ENCODE measurements at regions not wholly inside any gene's neighbourhood (a gene's known extent, or its start where the extent isn't known, plus 50 kb on each side); places are given as distances from the start of the nearest gene placed in this dataset.

DNA sequence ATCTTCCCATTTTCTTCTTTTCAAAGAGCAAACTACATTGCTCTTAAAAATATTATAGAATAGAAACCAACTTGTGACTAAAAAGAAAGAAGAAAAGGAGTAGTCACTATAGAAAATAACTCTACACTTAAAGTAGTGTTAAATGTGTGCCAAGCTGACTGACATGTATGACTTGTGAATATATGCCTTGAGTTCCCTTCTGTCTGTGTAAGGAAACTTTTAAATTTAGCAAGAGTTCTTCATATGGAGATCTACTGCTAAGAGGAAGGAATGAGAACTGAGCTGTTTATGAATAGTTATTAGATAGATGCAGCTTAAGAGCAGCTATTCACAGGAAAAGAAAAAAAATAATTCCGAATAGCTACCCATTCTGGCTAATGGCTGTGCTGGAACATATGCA, 1221.7 kb upstream of the ZEB2 start:
- Histone ChIP-seq H3K4me1 (no peaks in the 10 kb centered on the region), H3K9me3 (no peaks in the 10 kb centered on the region), H3K4me3 (no peak overlapping the region), H3K36me3 (ENCODE audit: insufficient read depth in 1 of 2, low read depth in 1 of 2) (no peaks in the 10 kb centered on the region), H3K27ac (no peak overlapping the region), H3K27me3 (ENCODE audit: insufficient read depth in 3 of 3, low read length in 2 of 3) (no peaks in the 10 kb centered on the region)
- ATAC-seq (no peak), DNase-seq (no peak)
- WGBS, 3 donors = 85 to 92% (median 88%) methylated on average over 1 of the region's 1 CpG
- TF ChIP-seq, protein P1, sequence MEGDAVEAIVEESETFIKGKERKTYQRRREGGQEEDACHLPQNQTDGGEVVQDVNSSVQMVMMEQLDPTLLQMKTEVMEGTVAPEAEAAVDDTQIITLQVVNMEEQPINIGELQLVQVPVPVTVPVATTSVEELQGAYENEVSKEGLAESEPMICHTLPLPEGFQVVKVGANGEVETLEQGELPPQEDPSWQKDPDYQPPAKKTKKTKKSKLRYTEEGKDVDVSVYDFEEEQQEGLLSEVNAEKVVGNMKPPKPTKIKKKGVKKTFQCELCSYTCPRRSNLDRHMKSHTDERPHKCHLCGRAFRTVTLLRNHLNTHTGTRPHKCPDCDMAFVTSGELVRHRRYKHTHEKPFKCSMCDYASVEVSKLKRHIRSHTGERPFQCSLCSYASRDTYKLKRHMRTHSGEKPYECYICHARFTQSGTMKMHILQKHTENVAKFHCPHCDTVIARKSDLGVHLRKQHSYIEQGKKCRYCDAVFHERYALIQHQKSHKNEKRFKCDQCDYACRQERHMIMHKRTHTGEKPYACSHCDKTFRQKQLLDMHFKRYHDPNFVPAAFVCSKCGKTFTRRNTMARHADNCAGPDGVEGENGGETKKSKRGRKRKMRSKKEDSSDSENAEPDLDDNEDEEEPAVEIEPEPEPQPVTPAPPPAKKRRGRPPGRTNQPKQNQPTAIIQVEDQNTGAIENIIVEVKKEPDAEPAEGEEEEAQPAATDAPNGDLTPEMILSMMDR (IDR thresholded peaks at IDR 0.05) = no peak
- intact Hi-C loops (cut with DNase I) = no loop called here

DNA sequence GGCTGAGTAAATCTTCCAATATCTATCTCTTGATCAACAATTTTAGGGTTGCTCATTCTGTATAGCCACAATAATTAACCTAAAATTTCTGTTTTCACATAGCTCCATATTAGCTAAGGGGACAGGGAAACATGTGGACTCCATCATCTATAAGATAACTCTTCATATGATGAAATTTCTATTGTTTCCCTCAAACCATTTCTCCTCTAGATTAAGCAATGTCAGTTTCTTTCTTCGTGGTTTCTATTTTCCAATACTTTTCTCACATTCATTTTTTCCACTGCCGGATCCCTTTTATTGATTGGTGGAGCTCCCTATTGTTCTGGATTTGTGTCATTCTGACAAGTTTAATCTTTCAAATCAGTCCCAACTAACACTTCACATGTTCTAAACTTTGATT, 1221.3 kb upstream of the ZEB2 start:
- no peaks in the 10 kb centered on the region for H3K36me3 ChIP-seq (ENCODE audit: insufficient read depth in 1 of 2, low read depth in 1 of 2)
- 90 to 94% (median 93%) methylated on average over 2 of the region's 2 CpGs for WGBS, 3 donors
- no peaks in the 10 kb centered on the region for H3K9me3 ChIP-seq
- H3K4me3 ChIP-seq = no peak overlapping the region
- no peak for DNase-seq
- intact Hi-C loops (cut with DNase I) = no loop called here
- H3K27me3 ChIP-seq (ENCODE audit: insufficient read depth in 3 of 3, low read length in 2 of 3) = no peaks in the 10 kb centered on the region
- H3K4me1 ChIP-seq = no peaks in the 10 kb centered on the region
- no peak overlapping the region for H3K27ac ChIP-seq
- no peak for ATAC-seq
- TF ChIP-seq, protein P1 (IDR thresholded peaks at IDR 0.05) = no peak

DNA sequence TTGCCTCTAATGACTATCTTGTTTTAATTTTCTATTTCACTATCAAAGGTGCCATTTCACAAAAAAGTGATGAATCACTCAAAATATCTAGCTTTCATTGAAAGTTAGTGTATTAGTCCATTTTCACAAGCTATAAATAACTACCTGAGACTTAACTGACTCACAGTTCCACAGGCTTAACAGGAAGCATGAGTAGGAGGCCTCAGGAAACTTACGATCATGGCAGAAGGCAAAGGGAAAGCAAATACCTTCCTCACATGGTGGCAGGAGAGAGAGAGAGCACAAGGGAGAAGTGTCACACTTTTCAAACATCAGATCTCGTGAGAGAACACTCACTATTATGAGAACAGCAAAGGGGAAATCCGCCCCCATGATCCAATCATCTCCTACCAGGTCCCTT, 1220.4 kb upstream of the ZEB2 start:
- 77 to 85% (median 82%) methylated on average over 3 of the region's 3 CpGs for WGBS, 3 donors

DNA sequence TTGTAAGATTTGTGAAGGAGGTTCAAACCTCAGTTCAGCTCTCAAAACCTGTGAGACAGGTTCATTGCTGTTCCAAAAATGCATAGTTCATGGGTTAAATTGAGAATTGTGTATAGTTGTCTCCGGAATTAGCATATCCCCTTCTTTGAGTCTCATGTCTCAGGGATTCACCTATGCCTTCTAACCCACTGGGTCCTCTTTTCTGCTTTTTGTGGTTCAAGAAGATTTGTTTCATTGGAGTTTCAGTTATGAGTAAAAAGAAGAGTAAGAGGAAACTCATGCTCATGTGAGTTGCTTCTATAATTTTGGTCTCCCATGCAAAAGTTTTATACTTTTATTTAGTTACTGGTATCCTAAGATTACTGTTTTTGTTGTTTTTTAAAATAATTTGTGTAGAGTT, 1219.8 kb upstream of the ZEB2 start:
- TF ChIP-seq, protein P1 (IDR thresholded peaks at IDR 0.05) = no peak
- no peak overlapping the region for H3K4me3 ChIP-seq
- 84 to 100% (median 96%) methylated on average over 1 of the region's 1 CpG for WGBS, 3 donors
- DNase-seq = no peak
- no peaks in the 10 kb centered on the region for H3K36me3 ChIP-seq (ENCODE audit: insufficient read depth in 1 of 2, low read depth in 1 of 2)
- no peaks in the 10 kb centered on the region for H3K4me1 ChIP-seq
- H3K27ac ChIP-seq = no peak overlapping the region
- H3K9me3 ChIP-seq = no peaks in the 10 kb centered on the region
- no peak for ATAC-seq
- no peaks in the 10 kb centered on the region for H3K27me3 ChIP-seq (ENCODE audit: insufficient read depth in 3 of 3, low read length in 2 of 3)
- intact Hi-C loops (cut with DNase I) = no loop called here

More for the DNA sequence above, 1220.4 kb upstream of the ZEB2 start:
- ATAC-seq (peak in 1 of 4 donors; percentile 31), DNase-seq (no peak)
- intact Hi-C loops (cut with DNase I) = no loop called here
- H3K27ac ChIP-seq = no peak overlapping the region
- H3K9me3 ChIP-seq = no peaks in the 10 kb centered on the region
- no peaks in the 10 kb centered on the region for H3K36me3 ChIP-seq (ENCODE audit: insufficient read depth in 1 of 2, low read depth in 1 of 2)
- H3K4me3 ChIP-seq = no peak overlapping the region
- no peaks in the 10 kb centered on the region for H3K4me1 ChIP-seq
- TF ChIP-seq, protein P1 (IDR thresholded peaks at IDR 0.05) = no peak
- no peaks in the 10 kb centered on the region for H3K27me3 ChIP-seq (ENCODE audit: insufficient read depth in 3 of 3, low read length in 2 of 3)

DNA sequence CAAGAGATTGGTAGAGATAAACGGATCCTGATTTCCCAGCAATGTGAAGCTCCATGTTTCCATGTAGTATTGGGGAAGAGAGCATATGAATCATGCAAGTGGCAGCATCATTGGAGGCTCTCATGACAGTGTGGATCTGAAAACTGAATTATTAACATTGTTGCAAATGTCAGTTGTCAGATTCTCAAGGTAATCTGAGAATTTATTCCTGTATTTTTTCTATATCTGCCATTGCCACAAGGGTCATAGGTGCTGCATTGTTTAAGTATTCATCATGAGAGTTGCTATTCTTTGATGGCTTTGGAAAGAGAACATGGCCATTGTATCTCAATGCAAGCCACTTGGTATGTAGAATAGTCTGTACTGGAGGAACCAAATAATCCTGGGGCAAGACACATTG, 1217.0 kb upstream of the ZEB2 start:
- WGBS, 3 donors = 73 to 82% (median 75%) methylated on average over 1 of the region's 1 CpG
- Histone ChIP-seq H3K4me1 (no peaks in the 10 kb centered on the region), H3K27ac (no peak overlapping the region), H3K9me3 (no peaks in the 10 kb centered on the region), H3K36me3 (ENCODE audit: insufficient read depth in 1 of 2, low read depth in 1 of 2) (no peaks in the 10 kb centered on the region), H3K27me3 (ENCODE audit: insufficient read depth in 3 of 3, low read length in 2 of 3) (no peaks in the 10 kb centered on the region), H3K4me3 (no peak overlapping the region)
- intact Hi-C loops (cut with DNase I) = no loop called here
- TF ChIP-seq, protein P1 (IDR thresholded peaks at IDR 0.05) = no peak
- ATAC-seq (no peak), DNase-seq (no peak)

All from psoas muscle (tissue), 7 donors.